ENCODE measurements at regions not wholly inside any gene's neighbourhood (a gene's known extent, or its start where the extent isn't known, plus 50 kb on each side); places are given as distances from the start of the nearest gene placed in this dataset.

GRCh38 chr5:136484808-136485325 is 119.5 kb upstream of the TRPC7 start:
- Histone ChIP-seq H3K23ac (ENCODE audit: low read length in 2 of 2) (no peak overlapping the region), H2BK5ac (ENCODE audit: low read depth, low read length, poor library complexity, severe bottlenecking) (no peak overlapping the region), H3K79me1 (replicated peaks; ENCODE audit: low read length, poor library complexity, severe bottlenecking) (no peaks in the 10 kb centered on the region), H3K27ac (ENCODE audit: low read length, poor library complexity, severe bottlenecking) (no peak overlapping the region), H3K36me3 (ENCODE audit: control insufficient read depth in 1 of 2, insufficient read depth in 2 of 2, low read depth in 1 of 2, low read length in 2 of 2) (no peaks in the 10 kb centered on the region), H4K8ac (ENCODE audit: low read length) (no peak overlapping the region), H2AFZ (ENCODE audit: low read depth, low read length) (no peak overlapping the region), H3K4me2 (ENCODE audit: low read length, poor library complexity, severe bottlenecking) (no peak overlapping the region), H2BK12ac (ENCODE audit: low read length in 2 of 2) (no peak overlapping the region), H3K18ac (ENCODE audit: low read depth in 1 of 2, low read length in 2 of 2) (no peak overlapping the region), H2BK120ac (ENCODE audit: low read depth, low read length) (no peak overlapping the region), H2BK15ac (ENCODE audit: low read depth, poor library complexity, severe bottlenecking) (no peak overlapping the region), H3K4me3 (ENCODE audit: insufficient read depth in 1 of 2, low read depth in 1 of 2, low read length in 2 of 2) (no peak overlapping the region), H3K27me3 (ENCODE audit: control insufficient read depth in 1 of 2, insufficient read depth in 1 of 2, low read length in 2 of 2) (no peaks in the 10 kb centered on the region), H2AK5ac (ENCODE audit: low read length, severe bottlenecking) (no peak overlapping the region), H3K9ac (ENCODE audit: low read length) (no peak overlapping the region), H3K4me1 (ENCODE audit: control insufficient read depth, insufficient read depth, low read depth, low read length) (no peaks in the 10 kb centered on the region), H3K14ac (ENCODE audit: low read length in 2 of 2) (no peak overlapping the region), H3K4ac (ENCODE audit: low read depth in 1 of 2, low read length in 2 of 2) (no peak overlapping the region), H3K9me3 (ENCODE audit: control insufficient read depth, low read length) (no peaks in the 10 kb centered on the region), H4K91ac (ENCODE audit: low read length) (no peak overlapping the region)
- DNase-seq, result no peak
- 92% methylated on average over 2 of the region's 3 CpGs for WGBS

- Histone ChIP-seq H2BK5ac (ENCODE audit: low read depth, low read length, poor library complexity, severe bottlenecking) (no peak overlapping the region), H3K4ac (ENCODE audit: low read depth in 1 of 2, low read length in 2 of 2) (no peak overlapping the region), H3K27me3 (ENCODE audit: control insufficient read depth in 1 of 2, insufficient read depth in 1 of 2, low read length in 2 of 2) (no peaks in the 10 kb centered on the region), H3K27ac (ENCODE audit: low read length, poor library complexity, severe bottlenecking) (no peak overlapping the region), H2BK120ac (ENCODE audit: low read depth, low read length) (no peak overlapping the region), H3K36me3 (ENCODE audit: control insufficient read depth in 1 of 2, insufficient read depth in 2 of 2, low read depth in 1 of 2, low read length in 2 of 2) (no peaks in the 10 kb centered on the region), H3K4me1 (ENCODE audit: control insufficient read depth, insufficient read depth, low read depth, low read length) (no peaks in the 10 kb centered on the region), H3K79me1 (replicated peaks; ENCODE audit: low read length, poor library complexity, severe bottlenecking) (no peaks in the 10 kb centered on the region), H3K18ac (ENCODE audit: low read depth in 1 of 2, low read length in 2 of 2) (no peak overlapping the region), H2AFZ (ENCODE audit: low read depth, low read length) (no peak overlapping the region), H3K9ac (ENCODE audit: low read length) (no peak overlapping the region), H2BK12ac (ENCODE audit: low read length in 2 of 2) (no peak overlapping the region), H3K14ac (ENCODE audit: low read length in 2 of 2) (no peak overlapping the region), H4K91ac (ENCODE audit: low read length) (no peak overlapping the region), H2BK15ac (ENCODE audit: low read depth, poor library complexity, severe bottlenecking) (no peak overlapping the region), H3K4me2 (ENCODE audit: low read length, poor library complexity, severe bottlenecking) (no peak overlapping the region), H3K9me3 (ENCODE audit: control insufficient read depth, low read length) (no peaks in the 10 kb centered on the region), H4K8ac (ENCODE audit: low read length) (no peak overlapping the region), H3K4me3 (ENCODE audit: insufficient read depth in 1 of 2, low read depth in 1 of 2, low read length in 2 of 2) (no peak overlapping the region), H2AK5ac (ENCODE audit: low read length, severe bottlenecking) (no peak overlapping the region), H3K23ac (ENCODE audit: low read length in 2 of 2) (no peak overlapping the region)
- WGBS, result 90% methylated on average over 1 of the region's 2 CpGs
- DNase-seq, result no peak
These were observed 116.9 kb upstream of the TRPC7 start for GRCh38 chr5:136482206-136482605.

- no peaks in the 10 kb centered on the region for H3K79me1 ChIP-seq (replicated peaks; ENCODE audit: low read length, poor library complexity, severe bottlenecking)
- H4K91ac ChIP-seq (ENCODE audit: low read length), result no peak overlapping the region
- no peak overlapping the region for H3K18ac ChIP-seq (ENCODE audit: low read depth in 1 of 2, low read length in 2 of 2)
- H3K4ac ChIP-seq (ENCODE audit: low read depth in 1 of 2, low read length in 2 of 2), result no peak overlapping the region
- H3K9me3 ChIP-seq (ENCODE audit: control insufficient read depth, low read length), result peaks cover 7% of the 10 kb centered on the region
- H3K14ac ChIP-seq (ENCODE audit: low read length in 2 of 2), result no peak overlapping the region
- no peak overlapping the region for H2BK12ac ChIP-seq (ENCODE audit: low read length in 2 of 2)
- H4K8ac ChIP-seq (ENCODE audit: low read length), result no peak overlapping the region
- H3K27ac ChIP-seq (ENCODE audit: low read length, poor library complexity, severe bottlenecking), result no peak overlapping the region
- H3K36me3 ChIP-seq (ENCODE audit: control insufficient read depth in 1 of 2, insufficient read depth in 2 of 2, low read depth in 1 of 2, low read length in 2 of 2), result no peaks in the 10 kb centered on the region
- no peak for DNase-seq
- H2BK120ac ChIP-seq (ENCODE audit: low read depth, low read length), result no peak overlapping the region
- no peaks in the 10 kb centered on the region for H3K27me3 ChIP-seq (ENCODE audit: control insufficient read depth in 1 of 2, insufficient read depth in 1 of 2, low read length in 2 of 2)
- H2BK5ac ChIP-seq (ENCODE audit: low read depth, low read length, poor library complexity, severe bottlenecking), result no peak overlapping the region
- no peaks in the 10 kb centered on the region for H3K4me1 ChIP-seq (ENCODE audit: control insufficient read depth, insufficient read depth, low read depth, low read length)
- no peak overlapping the region for H3K9ac ChIP-seq (ENCODE audit: low read length)
- H3K4me3 ChIP-seq (ENCODE audit: insufficient read depth in 1 of 2, low read depth in 1 of 2, low read length in 2 of 2), result no peak overlapping the region
- no peak overlapping the region for H3K4me2 ChIP-seq (ENCODE audit: low read length, poor library complexity, severe bottlenecking)
- no peak overlapping the region for H3K23ac ChIP-seq (ENCODE audit: low read length in 2 of 2)
- H2BK15ac ChIP-seq (ENCODE audit: low read depth, poor library complexity, severe bottlenecking), result no peak overlapping the region
- no peak overlapping the region for H2AK5ac ChIP-seq (ENCODE audit: low read length, severe bottlenecking)
- no peak overlapping the region for H2AFZ ChIP-seq (ENCODE audit: low read depth, low read length)
- WGBS, result 83% methylated on average over 1 of the region's 3 CpGs
These were observed 109.1 kb upstream of the TRPC7 start for GRCh38 chr5:136474466-136474865.

- H2BK15ac ChIP-seq (ENCODE audit: low read depth, poor library complexity, severe bottlenecking), result no peak overlapping the region
- H2BK5ac ChIP-seq (ENCODE audit: low read depth, low read length, poor library complexity, severe bottlenecking), result no peak overlapping the region
- no peaks in the 10 kb centered on the region for H3K27me3 ChIP-seq (ENCODE audit: control insufficient read depth in 1 of 2, insufficient read depth in 1 of 2, low read length in 2 of 2)
- no peaks in the 10 kb centered on the region for H3K4me1 ChIP-seq (ENCODE audit: control insufficient read depth, insufficient read depth, low read depth, low read length)
- no peak overlapping the region for H4K8ac ChIP-seq (ENCODE audit: low read length)
- no peak for DNase-seq
- H3K4ac ChIP-seq (ENCODE audit: low read depth in 1 of 2, low read length in 2 of 2), result no peak overlapping the region
- no peak overlapping the region for H3K23ac ChIP-seq (ENCODE audit: low read length in 2 of 2)
- no peaks in the 10 kb centered on the region for H3K36me3 ChIP-seq (ENCODE audit: control insufficient read depth in 1 of 2, insufficient read depth in 2 of 2, low read depth in 1 of 2, low read length in 2 of 2)
- no peak overlapping the region for H3K27ac ChIP-seq (ENCODE audit: low read length, poor library complexity, severe bottlenecking)
- no peak overlapping the region for H2BK120ac ChIP-seq (ENCODE audit: low read depth, low read length)
- H2AK5ac ChIP-seq (ENCODE audit: low read length, severe bottlenecking), result no peak overlapping the region
- H2AFZ ChIP-seq (ENCODE audit: low read depth, low read length), result no peak overlapping the region
- no peaks in the 10 kb centered on the region for H3K79me1 ChIP-seq (replicated peaks; ENCODE audit: low read length, poor library complexity, severe bottlenecking)
- H3K4me3 ChIP-seq (ENCODE audit: insufficient read depth in 1 of 2, low read depth in 1 of 2, low read length in 2 of 2), result no peak overlapping the region
- H4K91ac ChIP-seq (ENCODE audit: low read length), result no peak overlapping the region
- peaks cover 5% of the 10 kb centered on the region for H3K9me3 ChIP-seq (ENCODE audit: control insufficient read depth, low read length)
- 88% methylated on average over 1 of the region's 1 CpG for WGBS
- H3K4me2 ChIP-seq (ENCODE audit: low read length, poor library complexity, severe bottlenecking), result no peak overlapping the region
- no peak overlapping the region for H3K18ac ChIP-seq (ENCODE audit: low read depth in 1 of 2, low read length in 2 of 2)
- H3K9ac ChIP-seq (ENCODE audit: low read length), result no peak overlapping the region
- H3K14ac ChIP-seq (ENCODE audit: low read length in 2 of 2), result no peak overlapping the region
- no peak overlapping the region for H2BK12ac ChIP-seq (ENCODE audit: low read length in 2 of 2)
These were observed 102.3 kb upstream of the TRPC7 start for GRCh38 chr5:136467632-136468031.
